LNCaP clone FGC (cell line): ENCODE measurements at regions not wholly inside any gene's neighbourhood (a gene's known extent, or its start where the extent isn't known, plus 50 kb on each side); places are given as distances from the start of the nearest gene placed in this dataset.

ENCODE experiments used
- DNase-seq: peaks from one replicate; pipeline ENCODE4 v3.0.0-alpha.2; 2011; ENCODE audit warnings: low read depth
- H3K4me3 ChIP-seq: 2 replicates; pipeline ENCODE4 v1.5.1; 2011; ENCODE audit warnings: mild to moderate bottlenecking, low read depth, low read length, control low read depth
- TF ChIP-seq, protein P1 (sequence below): IDR thresholded peaks from 2 replicates; pipeline ENCODE4 v1.5.1; 2012; ENCODE audit warnings: mild to moderate bottlenecking; ENCODE audit not compliant: control insufficient read depth, insufficient read depth; ENCODE audit errors: extremely low read depth

DNA sequence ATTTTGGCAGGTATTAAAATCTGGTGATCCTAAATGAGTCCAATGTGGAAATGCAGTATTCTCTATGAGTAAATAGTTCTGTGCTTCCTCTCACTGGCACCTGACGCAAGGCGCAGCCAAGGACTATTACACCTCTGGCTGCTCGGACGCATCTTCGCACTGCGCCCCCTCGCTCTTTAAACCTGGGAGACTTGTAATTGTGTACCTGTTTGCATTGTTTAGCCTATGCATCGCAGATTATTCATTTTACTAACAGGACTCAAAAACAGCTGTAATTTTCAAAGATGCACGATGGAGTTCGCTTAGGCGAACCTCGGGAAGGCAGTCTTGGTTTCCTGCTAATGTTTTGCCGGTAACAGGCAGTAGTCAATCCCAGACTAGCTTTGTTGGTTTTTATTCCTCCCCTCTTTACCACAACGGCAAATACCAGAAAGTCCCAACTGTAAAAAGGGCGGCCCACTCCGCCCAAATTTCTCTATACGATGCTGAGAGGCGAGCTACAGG is 113.2 kb downstream of the KCNRG start:
- TF ChIP-seq, protein P1, sequence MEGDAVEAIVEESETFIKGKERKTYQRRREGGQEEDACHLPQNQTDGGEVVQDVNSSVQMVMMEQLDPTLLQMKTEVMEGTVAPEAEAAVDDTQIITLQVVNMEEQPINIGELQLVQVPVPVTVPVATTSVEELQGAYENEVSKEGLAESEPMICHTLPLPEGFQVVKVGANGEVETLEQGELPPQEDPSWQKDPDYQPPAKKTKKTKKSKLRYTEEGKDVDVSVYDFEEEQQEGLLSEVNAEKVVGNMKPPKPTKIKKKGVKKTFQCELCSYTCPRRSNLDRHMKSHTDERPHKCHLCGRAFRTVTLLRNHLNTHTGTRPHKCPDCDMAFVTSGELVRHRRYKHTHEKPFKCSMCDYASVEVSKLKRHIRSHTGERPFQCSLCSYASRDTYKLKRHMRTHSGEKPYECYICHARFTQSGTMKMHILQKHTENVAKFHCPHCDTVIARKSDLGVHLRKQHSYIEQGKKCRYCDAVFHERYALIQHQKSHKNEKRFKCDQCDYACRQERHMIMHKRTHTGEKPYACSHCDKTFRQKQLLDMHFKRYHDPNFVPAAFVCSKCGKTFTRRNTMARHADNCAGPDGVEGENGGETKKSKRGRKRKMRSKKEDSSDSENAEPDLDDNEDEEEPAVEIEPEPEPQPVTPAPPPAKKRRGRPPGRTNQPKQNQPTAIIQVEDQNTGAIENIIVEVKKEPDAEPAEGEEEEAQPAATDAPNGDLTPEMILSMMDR: no peak
- no peak overlapping the region for H3K4me3 ChIP-seq
- no peak for DNase-seq

DNA sequence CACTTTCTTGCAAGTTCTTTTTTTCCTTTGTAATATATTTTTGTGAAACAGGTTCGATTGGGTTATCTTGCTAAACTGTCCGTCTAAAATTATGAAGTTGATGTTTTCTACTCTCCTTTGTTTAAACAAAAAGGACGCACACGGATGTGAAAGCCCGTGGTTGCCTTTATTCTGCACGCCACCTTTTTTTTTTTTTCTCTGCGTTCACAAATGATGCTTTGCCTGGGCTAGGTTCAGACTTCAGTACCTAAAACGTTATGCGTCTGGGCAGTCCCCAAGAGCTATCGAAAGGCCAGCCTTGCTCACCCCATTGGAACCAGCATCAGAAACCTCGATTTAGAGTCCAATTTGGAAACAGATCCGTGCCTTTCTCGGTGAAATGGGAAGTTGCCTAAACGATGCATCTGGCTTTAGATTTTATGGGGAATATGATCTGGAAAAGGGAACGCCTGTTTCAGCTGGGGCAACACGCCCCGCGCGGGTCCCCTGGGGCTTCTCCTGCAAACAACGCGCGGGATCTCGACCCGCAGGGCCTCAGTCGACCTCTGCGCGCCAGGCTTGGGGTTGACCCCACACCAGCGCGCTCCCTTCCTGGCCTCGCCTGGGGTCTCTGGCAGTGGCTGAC is 113.9 kb downstream of the KCNRG start:
- no peak for DNase-seq
- TF ChIP-seq, protein P1: no peak
- H3K4me3 ChIP-seq: no peak overlapping the region

DNA sequence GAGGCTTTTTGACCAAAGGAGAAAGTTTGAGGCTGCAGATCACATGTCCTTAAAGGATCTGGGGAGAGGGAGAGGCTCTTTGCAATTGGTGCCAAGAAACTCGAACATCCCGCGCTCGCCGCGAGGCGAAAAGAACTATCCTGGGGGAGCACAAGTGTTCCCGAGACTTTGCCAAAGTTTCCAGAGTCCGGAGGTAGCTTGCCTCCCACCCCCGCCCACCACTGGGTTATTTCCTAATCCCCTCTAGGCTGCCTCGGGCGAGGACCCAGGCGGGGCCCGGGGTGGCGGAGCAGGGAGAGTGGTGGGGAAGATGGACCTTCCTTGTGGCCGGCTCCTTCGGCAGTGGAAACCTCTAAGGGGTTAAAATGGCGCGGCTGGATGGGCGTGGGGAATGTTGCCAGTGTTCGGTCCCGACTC is 114.5 kb downstream of the KCNRG start:
- no peak for DNase-seq
- TF ChIP-seq, protein P1: no peak
- H3K4me3 ChIP-seq: no peak overlapping the region

DNA sequence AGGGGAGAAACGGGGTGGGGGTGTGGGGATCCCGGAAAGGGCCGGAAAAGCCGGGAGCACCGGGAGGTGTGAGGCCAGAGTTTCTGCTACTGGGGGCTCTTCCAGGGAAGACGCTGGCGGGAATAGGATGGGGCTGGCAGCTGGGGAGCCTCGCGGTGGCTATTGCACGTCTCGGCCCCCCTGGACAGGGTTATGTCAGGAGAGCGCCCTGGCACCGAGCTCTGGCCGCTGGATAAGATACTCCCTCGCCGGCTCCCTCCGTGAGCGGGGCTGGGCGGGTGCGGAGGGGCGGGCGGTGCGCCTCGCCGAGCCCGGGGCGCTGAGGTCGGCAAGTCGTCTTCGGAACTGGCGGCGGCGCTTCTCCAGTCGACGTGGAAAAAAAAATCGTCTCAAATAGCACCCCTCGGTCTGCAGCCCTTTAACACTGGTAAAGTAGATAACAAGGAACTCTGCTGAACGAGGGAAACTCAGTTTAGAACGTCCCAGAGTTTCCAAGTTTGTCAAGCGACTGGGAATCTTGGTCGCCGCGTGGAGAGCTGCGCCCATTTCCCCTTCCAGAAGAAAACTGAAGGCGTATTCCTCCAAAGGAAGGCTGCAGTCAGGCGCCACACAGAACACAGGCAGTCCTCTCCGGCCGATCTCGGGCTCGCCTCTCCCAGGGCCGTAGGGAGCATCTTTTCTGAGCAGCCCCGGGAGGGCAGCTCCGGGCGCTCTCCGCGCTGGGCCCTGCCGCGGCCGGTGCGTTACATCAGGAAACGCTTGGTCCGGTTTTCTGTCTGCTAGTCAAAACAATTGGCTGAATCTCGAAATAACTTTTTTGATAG is 115.1 kb downstream of the KCNRG start:
- no peak for DNase-seq
- H3K4me3 ChIP-seq: no peak overlapping the region
- TF ChIP-seq, protein P1: no peak

DNA sequence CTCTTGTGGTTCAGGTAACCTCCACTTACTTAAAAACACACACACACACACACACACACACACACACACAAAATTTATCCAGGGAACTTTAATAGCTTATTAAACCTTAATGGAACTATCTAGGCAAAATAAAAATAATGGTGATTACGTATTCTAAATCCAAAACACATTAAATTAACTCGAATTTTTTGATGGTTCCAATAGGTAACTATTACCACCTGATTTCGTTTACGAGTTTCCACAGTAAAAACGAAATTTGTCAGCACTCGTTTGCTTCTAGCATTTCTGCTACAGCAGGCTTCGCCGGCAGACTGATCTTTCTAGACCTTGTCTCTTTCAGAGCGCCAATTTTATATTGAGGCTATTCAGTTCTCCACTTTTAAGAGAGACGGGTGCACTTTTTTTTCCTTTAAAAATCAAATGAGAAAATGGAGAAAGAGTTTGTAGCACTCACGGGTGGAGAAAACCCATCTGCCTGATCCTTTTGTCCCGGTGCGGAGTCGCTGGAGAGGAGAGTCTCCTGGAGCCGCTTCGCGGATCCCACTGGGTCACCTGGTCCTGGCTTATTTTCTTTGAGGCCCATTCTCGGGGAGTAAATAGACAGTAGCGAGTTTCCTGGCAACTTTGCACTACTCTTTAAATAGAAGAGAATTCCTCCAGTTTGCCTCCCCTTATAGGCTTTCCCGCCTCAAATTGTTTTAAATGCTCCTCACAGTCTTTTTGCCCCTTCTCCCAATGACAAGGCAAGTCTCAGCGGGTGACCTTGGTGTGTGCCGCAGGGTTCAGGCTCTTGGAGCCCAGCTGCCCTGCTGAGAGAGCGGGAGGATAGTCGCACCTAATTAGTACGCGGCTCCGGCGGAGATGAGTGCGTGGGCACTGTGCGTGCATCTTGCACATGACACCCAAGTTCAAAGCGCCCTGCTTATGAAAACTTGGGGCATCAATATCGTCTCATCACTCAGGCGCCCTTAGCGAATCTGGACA is 117.0 kb downstream of the KCNRG start:
- H3K4me3 ChIP-seq: no peak overlapping the region
- no peak for DNase-seq
- TF ChIP-seq, protein P1: no peak

DNA sequence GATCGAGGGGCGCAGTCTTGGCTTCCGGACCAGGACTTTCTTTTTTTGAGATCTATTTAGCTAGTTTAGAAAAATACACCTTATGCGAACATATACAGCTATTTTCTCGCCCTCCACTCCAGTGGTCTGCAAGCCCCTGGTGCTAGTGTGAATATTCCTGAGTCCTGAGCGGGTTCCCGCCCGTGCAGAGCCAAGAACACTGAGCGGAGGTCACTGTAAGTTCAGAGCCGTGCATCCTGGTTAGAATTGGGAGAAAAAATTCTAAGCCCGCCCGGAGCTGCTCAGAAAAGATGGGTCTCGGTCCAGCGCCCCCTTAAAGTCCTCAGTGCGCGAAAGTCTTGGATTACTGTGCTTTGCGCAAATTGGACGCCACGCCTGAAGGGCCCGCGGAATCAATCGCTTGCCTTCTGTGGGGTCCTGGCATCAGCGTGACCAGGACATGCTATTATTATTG is 117.7 kb downstream of the KCNRG start:
- TF ChIP-seq, protein P1: no peak
- no peak overlapping the region for H3K4me3 ChIP-seq
- no peak for DNase-seq
